OCI-LY1 (cell line): ENCODE measurements at regions not wholly inside any gene's neighbourhood (a gene's known extent, or its start where the extent isn't known, plus 50 kb on each side); places are given as distances from the start of the nearest gene placed in this dataset.

ENCODE experiments used
- EZH2 ChIP-seq: fragments of 200-600 bp; sonication (generic), shearing (Covaris generic); IDR thresholded peaks from 2 replicates; pipeline ENCODE4 v1.8.0; 2017; ENCODE audit warnings: borderline replicate concordance, mixed run types, mild to moderate bottlenecking, antibody characterized with exemption, low read length, moderate library complexity, mixed read lengths
- TF ChIP-seq, protein P1 (sequence below): fragments of 200-600 bp; sonication (generic), shearing (Covaris generic); IDR thresholded peaks from 2 replicates; pipeline ENCODE4 v1.5.1; 2017; ENCODE audit warnings: mild to moderate bottlenecking, antibody characterized with exemption, low read length, moderate library complexity, mixed read lengths

DNA sequence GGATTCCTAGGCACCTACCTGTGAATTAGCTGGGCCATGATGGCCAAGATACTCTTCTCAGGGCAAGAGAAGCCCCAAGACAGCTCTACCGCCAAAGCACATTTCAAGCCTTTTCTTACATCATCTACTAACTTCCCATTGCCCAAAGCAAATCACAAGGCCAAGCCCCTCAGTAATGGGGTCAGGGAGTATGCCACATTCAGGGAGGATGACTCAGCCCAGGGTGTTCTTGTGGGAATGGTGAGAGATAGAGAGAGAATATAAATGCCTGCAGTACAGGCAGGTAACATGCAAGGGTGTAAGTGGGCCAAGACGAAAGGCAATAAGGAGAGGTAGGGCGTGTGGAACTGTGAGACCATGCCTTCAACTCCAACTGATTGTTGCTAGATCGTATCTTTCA is 162.5 kb upstream of the ISX start:
- TF ChIP-seq, protein P1, sequence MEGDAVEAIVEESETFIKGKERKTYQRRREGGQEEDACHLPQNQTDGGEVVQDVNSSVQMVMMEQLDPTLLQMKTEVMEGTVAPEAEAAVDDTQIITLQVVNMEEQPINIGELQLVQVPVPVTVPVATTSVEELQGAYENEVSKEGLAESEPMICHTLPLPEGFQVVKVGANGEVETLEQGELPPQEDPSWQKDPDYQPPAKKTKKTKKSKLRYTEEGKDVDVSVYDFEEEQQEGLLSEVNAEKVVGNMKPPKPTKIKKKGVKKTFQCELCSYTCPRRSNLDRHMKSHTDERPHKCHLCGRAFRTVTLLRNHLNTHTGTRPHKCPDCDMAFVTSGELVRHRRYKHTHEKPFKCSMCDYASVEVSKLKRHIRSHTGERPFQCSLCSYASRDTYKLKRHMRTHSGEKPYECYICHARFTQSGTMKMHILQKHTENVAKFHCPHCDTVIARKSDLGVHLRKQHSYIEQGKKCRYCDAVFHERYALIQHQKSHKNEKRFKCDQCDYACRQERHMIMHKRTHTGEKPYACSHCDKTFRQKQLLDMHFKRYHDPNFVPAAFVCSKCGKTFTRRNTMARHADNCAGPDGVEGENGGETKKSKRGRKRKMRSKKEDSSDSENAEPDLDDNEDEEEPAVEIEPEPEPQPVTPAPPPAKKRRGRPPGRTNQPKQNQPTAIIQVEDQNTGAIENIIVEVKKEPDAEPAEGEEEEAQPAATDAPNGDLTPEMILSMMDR = no peak
- no peak for TF ChIP-seq EZH2
